Esophagus (tissue), 2 donors: ENCODE measurements at regions not wholly inside any gene's neighbourhood (a gene's known extent, or its start where the extent isn't known, plus 50 kb on each side); places are given as distances from the start of the nearest gene placed in this dataset.

Experiments used
- H3K27ac ChIP-seq, 2 donors: one replicate each; pipeline ENCODE4 v1.5.1; 2013; ENCODE audit warnings: low read depth in 2 of 2, mild to moderate bottlenecking in 2 of 2, inconsistent platforms in 1 of 2, low read length in 1 of 2, moderate library complexity in 1 of 2
- H3K27me3 ChIP-seq, 2 donors: one replicate each; pipeline ENCODE4 v1.6.1; 2013; ENCODE audit warnings: low read length in 2 of 2, control low read depth in 1 of 2, mild to moderate bottlenecking in 1 of 2; ENCODE audit not compliant: insufficient read depth in 2 of 2, control insufficient read depth in 1 of 2
- H3K36me3 ChIP-seq, 2 donors: one replicate each; pipeline ENCODE4 v1.6.1; 2013; ENCODE audit warnings: low read length in 1 of 2; ENCODE audit not compliant: control insufficient read depth in 2 of 2, insufficient read depth in 2 of 2
- H3K4me1 ChIP-seq, 2 donors: one replicate each; pipeline ENCODE4 v1.6.1; 2013; ENCODE audit warnings: low read length in 1 of 2; ENCODE audit not compliant: control insufficient read depth in 2 of 2, insufficient read depth in 2 of 2
- H3K4me3 ChIP-seq, 2 donors: one replicate each; pipeline ENCODE4 v1.5.1; 2013; ENCODE audit warnings: low read length in 2 of 2, mild to moderate bottlenecking in 2 of 2, low read depth in 1 of 2, moderate library complexity in 1 of 2
- H3K9me3 ChIP-seq, 2 donors: one replicate each; pipeline ENCODE4 v1.6.1; 2013; ENCODE audit warnings: mild to moderate bottlenecking in 2 of 2, low read depth in 1 of 2, low read length in 1 of 2, moderate library complexity in 1 of 2; ENCODE audit not compliant: control insufficient read depth in 2 of 2, insufficient read depth in 1 of 2
- WGBS, 2 donors: extraction: QIAGEN DNeasy Blood & Tissue Kit; methylation state at CpG; one replicate each; pipeline ENCODE4 v1.1.7; 2013; 5-methylcytosine and 5-hydroxymethylcytosine counted together
- donor health status: healthy with polysubstance abuse.
- donor health status: Bipolar disorder and iron deficiency.

DNA sequence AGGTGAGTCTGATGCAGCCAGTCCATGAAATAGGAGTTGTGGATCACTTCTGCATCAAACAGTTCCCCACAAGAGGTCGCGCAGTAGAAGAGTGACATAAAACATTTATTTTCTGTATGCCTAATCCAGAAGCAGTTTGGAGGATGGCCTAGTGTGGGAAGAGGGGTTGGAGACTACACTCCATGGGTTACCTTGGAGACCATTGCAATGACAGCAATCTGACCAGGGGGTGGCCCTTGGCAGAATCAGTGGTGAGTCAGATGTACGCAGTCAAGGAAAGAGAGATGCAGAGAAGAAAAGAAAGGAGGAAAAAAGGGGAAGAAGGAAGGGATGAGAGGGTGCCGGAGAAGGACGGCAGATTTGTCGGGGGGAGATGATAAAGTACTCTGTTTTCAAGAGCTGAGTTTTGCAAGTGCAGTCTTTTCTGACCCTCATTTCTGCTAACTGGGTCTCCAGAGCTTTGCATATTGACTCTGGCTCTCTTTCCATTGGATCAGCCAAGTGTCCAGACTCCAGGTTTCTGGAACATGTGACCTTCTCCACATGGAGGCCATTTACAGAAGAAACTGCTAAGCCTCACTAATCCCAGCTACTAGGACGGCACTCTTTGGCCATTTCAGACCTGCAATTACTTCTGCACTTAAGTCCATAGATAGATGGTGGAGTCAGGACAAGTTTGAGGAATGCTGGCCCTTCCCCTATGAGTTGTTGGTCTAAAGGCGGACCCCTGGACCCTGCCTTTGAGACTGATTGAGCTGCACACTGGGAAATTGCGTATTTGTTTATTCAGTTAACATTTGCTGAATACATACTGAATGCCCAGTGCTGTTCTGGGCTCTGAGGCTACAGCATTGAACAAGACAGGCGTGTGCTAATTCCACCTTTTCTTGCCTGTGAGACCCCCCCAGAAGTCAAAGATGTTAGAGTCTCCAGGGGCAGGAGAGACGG, 424.2 kb downstream of the BCL11B start:
- H3K9me3 ChIP-seq: peaks cover 0 to 2% of the 10 kb centered on the region in 2 donors
- H3K36me3 ChIP-seq: no peaks in the 10 kb centered on the region
- 89% methylated on average over 11 of the region's 11 CpGs for WGBS, 2 donors
- no peak overlapping the region for H3K27ac ChIP-seq
- H3K4me3 ChIP-seq: no peak overlapping the region
- no peaks in the 10 kb centered on the region for H3K4me1 ChIP-seq
- H3K27me3 ChIP-seq: no peaks in the 10 kb centered on the region

GRCh38 chr14:98853063-98853729, 418.8 kb downstream of the BCL11B start:
- Histone ChIP-seq H3K36me3 (no peaks in the 10 kb centered on the region), H3K4me3 (no peak overlapping the region), H3K9me3 (no peaks in the 10 kb centered on the region), H3K4me1 (peaks cover 0 to 1% of the 10 kb centered on the region in 2 donors), H3K27ac (no peak overlapping the region), H3K27me3 (no peaks in the 10 kb centered on the region)
- WGBS, 2 donors: 80 to 85% methylated on average over 10 of the region's 10 CpGs

GRCh38 chr14:98855926-98856715, 415.9 kb downstream of the BCL11B start:
- Histone ChIP-seq H3K27ac (no peak overlapping the region), H3K4me3 (no peak overlapping the region), H3K4me1 (peaks cover 0 to 1% of the 10 kb centered on the region in 2 donors), H3K9me3 (no peaks in the 10 kb centered on the region), H3K36me3 (no peaks in the 10 kb centered on the region), H3K27me3 (no peaks in the 10 kb centered on the region)
- 90 to 94% methylated on average over 13 of the region's 13 CpGs for WGBS, 2 donors

- Histone ChIP-seq H3K4me1 (peaks cover 0 to 1% of the 10 kb centered on the region in 2 donors), H3K4me3 (no peak overlapping the region), H3K36me3 (no peaks in the 10 kb centered on the region), H3K9me3 (no peaks in the 10 kb centered on the region), H3K27me3 (no peaks in the 10 kb centered on the region), H3K27ac (no peak overlapping the region)
- WGBS, 2 donors: 82 to 87% methylated on average over 7 of the region's 7 CpGs
These were observed 413.8 kb downstream of the BCL11B start for GRCh38 chr14:98858158-98858557.

DNA sequence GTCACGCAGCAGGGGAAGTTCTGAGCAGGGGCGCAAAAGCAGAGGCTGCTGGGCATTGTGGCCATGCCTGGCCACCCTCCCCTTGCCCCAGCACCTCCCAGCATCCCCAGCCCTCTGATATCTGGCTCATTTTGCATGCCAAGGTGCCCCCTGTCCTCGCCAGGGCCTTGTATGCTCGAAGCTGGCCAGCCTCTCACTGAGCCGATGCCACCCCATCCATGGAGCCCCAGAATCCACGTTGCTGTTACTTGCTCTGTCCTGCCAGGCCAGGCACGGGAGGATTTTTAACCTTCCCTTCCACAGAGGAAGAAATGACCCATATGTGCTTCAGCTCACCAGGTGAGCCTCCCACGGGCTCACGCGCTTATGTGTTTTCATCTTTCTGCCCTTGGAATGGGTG, 413.4 kb downstream of the BCL11B start:
- H3K36me3 ChIP-seq: no peaks in the 10 kb centered on the region
- no peaks in the 10 kb centered on the region for H3K9me3 ChIP-seq
- no peak overlapping the region for H3K27ac ChIP-seq
- H3K4me1 ChIP-seq: peaks cover 0 to 1% of the 10 kb centered on the region in 2 donors
- no peak overlapping the region for H3K4me3 ChIP-seq
- no peaks in the 10 kb centered on the region for H3K27me3 ChIP-seq
- 86 to 87% methylated on average over 10 of the region's 10 CpGs for WGBS, 2 donors

DNA sequence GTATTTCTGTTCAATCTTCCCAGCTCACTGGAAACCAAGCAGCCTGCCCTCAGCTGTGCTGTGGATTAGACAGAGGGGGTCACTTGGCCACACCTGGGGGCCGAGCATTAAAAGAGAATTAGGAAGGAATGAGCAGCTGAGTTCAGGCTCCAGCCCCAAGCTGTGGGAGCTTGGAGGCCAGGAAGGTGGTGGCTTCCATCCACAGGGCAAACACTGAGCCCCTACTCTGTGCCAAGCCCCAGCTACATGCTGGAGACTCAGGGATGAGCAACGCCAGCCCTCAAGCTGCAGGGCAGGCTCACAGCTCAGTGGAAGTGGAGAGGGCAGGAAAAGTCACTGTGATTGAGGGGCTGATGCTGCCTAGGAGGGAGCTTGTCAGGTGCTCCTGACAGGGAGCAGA, 412.7 kb downstream of the BCL11B start:
- H3K4me1 ChIP-seq: no peaks in the 10 kb centered on the region
- H3K27ac ChIP-seq: no peak overlapping the region
- H3K36me3 ChIP-seq: no peaks in the 10 kb centered on the region
- H3K9me3 ChIP-seq: no peaks in the 10 kb centered on the region
- WGBS, 2 donors: 65 to 70% methylated on average over 2 of the region's 2 CpGs
- no peak overlapping the region for H3K4me3 ChIP-seq
- no peaks in the 10 kb centered on the region for H3K27me3 ChIP-seq

GRCh38 chr14:98864211-98864610, 407.8 kb downstream of the BCL11B start:
- 82 to 91% methylated on average over 2 of the region's 2 CpGs for WGBS, 2 donors
- H3K4me3 ChIP-seq: no peak overlapping the region
- H3K4me1 ChIP-seq: no peaks in the 10 kb centered on the region
- no peak overlapping the region for H3K27ac ChIP-seq
- H3K9me3 ChIP-seq: no peaks in the 10 kb centered on the region
- H3K27me3 ChIP-seq: no peaks in the 10 kb centered on the region
- no peaks in the 10 kb centered on the region for H3K36me3 ChIP-seq

- 88 to 89% methylated on average over 6 of the region's 6 CpGs for WGBS, 2 donors
- no peak overlapping the region for H3K4me3 ChIP-seq
These were observed 404.9 kb downstream of the BCL11B start for GRCh38 chr14:98867146-98867545.

GRCh38 chr14:98867726-98868125, 404.3 kb downstream of the BCL11B start:
- Histone ChIP-seq H3K27ac (no peak overlapping the region), H3K27me3 (no peaks in the 10 kb centered on the region), H3K4me1 (no peaks in the 10 kb centered on the region), H3K9me3 (no peaks in the 10 kb centered on the region), H3K36me3 (no peaks in the 10 kb centered on the region), H3K4me3 (no peak overlapping the region)
- 80 to 91% methylated on average over 9 of the region's 9 CpGs for WGBS, 2 donors

More at GRCh38 chr14:98867146-98867545, 404.9 kb downstream of the BCL11B start:
- Histone ChIP-seq H3K27me3 (no peaks in the 10 kb centered on the region), H3K4me1 (no peaks in the 10 kb centered on the region), H3K36me3 (no peaks in the 10 kb centered on the region), H3K27ac (no peak overlapping the region), H3K9me3 (no peaks in the 10 kb centered on the region)
